ENCODE measurements at regions not wholly inside any gene's neighbourhood (a gene's known extent, or its start where the extent isn't known, plus 50 kb on each side); places are given as distances from the start of the nearest gene placed in this dataset.

DNA sequence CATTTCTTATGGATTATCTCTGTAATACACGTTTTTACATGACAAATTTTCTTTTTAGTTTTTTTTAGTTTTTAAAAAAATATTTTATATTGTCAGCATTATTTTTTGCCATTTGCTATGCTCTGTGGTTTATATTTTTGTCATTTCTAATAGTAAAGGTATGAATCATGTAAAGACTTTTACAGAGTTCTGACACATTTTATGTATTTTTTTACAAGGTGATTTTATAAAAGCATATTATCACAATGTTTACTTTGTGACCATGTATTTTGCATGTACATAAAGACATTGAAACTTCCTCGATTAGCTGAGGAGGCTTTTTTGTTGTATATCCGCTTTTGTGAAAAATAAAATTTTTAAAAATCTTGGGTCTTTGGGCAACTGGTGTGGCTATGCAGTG lies 1705.1 kb downstream of the PCDH7 start:
- Histone ChIP-seq H4K20me1 (ENCODE audit: insufficient read depth, low read length, poor library complexity, severe bottlenecking) (no peaks in the 10 kb centered on the region), H2AFZ (ENCODE audit: low read length) (no peak overlapping the region), H3K9me3 (ENCODE audit: insufficient read depth, low read depth, low read length) (no peaks in the 10 kb centered on the region), H3K4me1 (ENCODE audit: insufficient read depth, low read length, poor library complexity, severe bottlenecking) (no peaks in the 10 kb centered on the region), H3K9ac (ENCODE audit: low read depth, low read length, poor library complexity, severe bottlenecking) (no peak overlapping the region), H3K79me2 (ENCODE audit: insufficient read depth, low read length) (no peaks in the 10 kb centered on the region), H3K27me3 (ENCODE audit: insufficient read depth, low read length, poor library complexity, severe bottlenecking) (no peaks in the 10 kb centered on the region), H3K4me3 (ENCODE audit: low read length, poor library complexity, severe bottlenecking) (no peak overlapping the region), H3K9me2 (replicated peaks; ENCODE audit: low read depth, low read length) (no peaks in the 10 kb centered on the region), H3K36me3 (ENCODE audit: insufficient read depth, low read length) (no peaks in the 10 kb centered on the region), H3F3A (ENCODE audit: low read depth) (no peaks in the 10 kb centered on the region), H3K4me2 (ENCODE audit: low read depth, low read length, poor library complexity, severe bottlenecking) (no peak overlapping the region)
- TF ChIP-seq, protein P1, sequence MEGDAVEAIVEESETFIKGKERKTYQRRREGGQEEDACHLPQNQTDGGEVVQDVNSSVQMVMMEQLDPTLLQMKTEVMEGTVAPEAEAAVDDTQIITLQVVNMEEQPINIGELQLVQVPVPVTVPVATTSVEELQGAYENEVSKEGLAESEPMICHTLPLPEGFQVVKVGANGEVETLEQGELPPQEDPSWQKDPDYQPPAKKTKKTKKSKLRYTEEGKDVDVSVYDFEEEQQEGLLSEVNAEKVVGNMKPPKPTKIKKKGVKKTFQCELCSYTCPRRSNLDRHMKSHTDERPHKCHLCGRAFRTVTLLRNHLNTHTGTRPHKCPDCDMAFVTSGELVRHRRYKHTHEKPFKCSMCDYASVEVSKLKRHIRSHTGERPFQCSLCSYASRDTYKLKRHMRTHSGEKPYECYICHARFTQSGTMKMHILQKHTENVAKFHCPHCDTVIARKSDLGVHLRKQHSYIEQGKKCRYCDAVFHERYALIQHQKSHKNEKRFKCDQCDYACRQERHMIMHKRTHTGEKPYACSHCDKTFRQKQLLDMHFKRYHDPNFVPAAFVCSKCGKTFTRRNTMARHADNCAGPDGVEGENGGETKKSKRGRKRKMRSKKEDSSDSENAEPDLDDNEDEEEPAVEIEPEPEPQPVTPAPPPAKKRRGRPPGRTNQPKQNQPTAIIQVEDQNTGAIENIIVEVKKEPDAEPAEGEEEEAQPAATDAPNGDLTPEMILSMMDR (conservative IDR thresholded peaks at IDR 0.05; ENCODE audit: low read length), result no peak
- no peak for TF ChIP-seq EZH2phosphoT487 (IDR thresholded peaks at IDR 0.05; ENCODE audit: borderline replicate concordance)

DNA sequence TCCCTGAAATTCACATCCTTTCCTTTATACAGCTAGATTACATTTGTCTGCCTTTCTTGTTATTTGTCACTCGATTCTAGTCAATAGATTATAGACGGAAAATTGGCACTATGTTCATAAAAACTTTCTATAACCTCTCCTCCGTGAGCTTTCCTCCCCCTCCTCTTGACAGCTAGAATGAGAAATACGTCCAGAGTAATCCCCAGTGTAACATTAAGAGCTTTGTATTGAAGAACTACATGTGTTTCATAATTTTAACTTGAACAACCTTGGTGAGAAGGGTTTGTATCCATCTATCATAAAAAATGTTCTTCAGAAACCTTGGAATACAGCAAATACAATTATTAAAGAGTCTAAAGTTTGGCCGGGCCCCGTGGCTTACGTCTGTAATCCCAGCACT lies 1707.4 kb downstream of the PCDH7 start:
- Histone ChIP-seq H3K27me3 (ENCODE audit: insufficient read depth, low read length, poor library complexity, severe bottlenecking) (no peaks in the 10 kb centered on the region), H3K9me3 (ENCODE audit: insufficient read depth, low read depth, low read length) (no peaks in the 10 kb centered on the region), H3K9me2 (replicated peaks; ENCODE audit: low read depth, low read length) (no peaks in the 10 kb centered on the region), H3K79me2 (ENCODE audit: insufficient read depth, low read length) (no peaks in the 10 kb centered on the region), H2AFZ (ENCODE audit: low read length) (no peak overlapping the region), H3K4me3 (ENCODE audit: low read length, poor library complexity, severe bottlenecking) (no peak overlapping the region), H3K4me1 (ENCODE audit: insufficient read depth, low read length, poor library complexity, severe bottlenecking) (no peaks in the 10 kb centered on the region), H3K4me2 (ENCODE audit: low read depth, low read length, poor library complexity, severe bottlenecking) (no peak overlapping the region), H4K20me1 (ENCODE audit: insufficient read depth, low read length, poor library complexity, severe bottlenecking) (no peaks in the 10 kb centered on the region), H3K36me3 (ENCODE audit: insufficient read depth, low read length) (no peaks in the 10 kb centered on the region), H3F3A (ENCODE audit: low read depth) (no peaks in the 10 kb centered on the region), H3K9ac (ENCODE audit: low read depth, low read length, poor library complexity, severe bottlenecking) (no peak overlapping the region)
- no peak for TF ChIP-seq EZH2phosphoT487 (IDR thresholded peaks at IDR 0.05; ENCODE audit: borderline replicate concordance)
- TF ChIP-seq, protein P1 (conservative IDR thresholded peaks at IDR 0.05; ENCODE audit: low read length), result no peak

DNA sequence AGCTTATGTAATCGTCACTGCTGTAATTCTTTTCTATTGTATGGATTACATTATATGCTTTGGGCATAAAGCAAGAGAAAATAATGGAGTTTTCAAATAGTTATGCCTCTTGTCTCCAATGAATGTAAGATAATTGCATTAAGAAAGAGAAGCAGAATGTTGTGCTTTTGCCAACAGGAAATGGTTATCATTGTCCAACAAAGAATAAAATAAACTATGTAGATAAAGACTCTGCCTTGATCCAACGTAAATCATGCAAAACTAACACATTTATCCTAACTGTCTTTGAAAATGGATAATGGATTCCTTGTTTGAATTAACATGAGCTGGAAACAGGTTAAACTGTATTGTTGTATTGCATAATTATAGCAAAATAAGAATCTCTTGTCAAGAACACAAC lies 1709.0 kb downstream of the PCDH7 start:
- Histone ChIP-seq H3K36me3 (ENCODE audit: insufficient read depth, low read length) (no peaks in the 10 kb centered on the region), H3K9me2 (replicated peaks; ENCODE audit: low read depth, low read length) (no peaks in the 10 kb centered on the region)

More for the DNA sequence above, 1709.0 kb downstream of the PCDH7 start:
- H3K4me2 ChIP-seq (ENCODE audit: low read depth, low read length, poor library complexity, severe bottlenecking), result no peak overlapping the region
- H3K9me3 ChIP-seq (ENCODE audit: insufficient read depth, low read depth, low read length), result no peaks in the 10 kb centered on the region
- H3K79me2 ChIP-seq (ENCODE audit: insufficient read depth, low read length), result no peaks in the 10 kb centered on the region
- no peaks in the 10 kb centered on the region for H3F3A ChIP-seq (ENCODE audit: low read depth)
- no peak overlapping the region for H3K9ac ChIP-seq (ENCODE audit: low read depth, low read length, poor library complexity, severe bottlenecking)
- no peak overlapping the region for H2AFZ ChIP-seq (ENCODE audit: low read length)
- no peaks in the 10 kb centered on the region for H3K27me3 ChIP-seq (ENCODE audit: insufficient read depth, low read length, poor library complexity, severe bottlenecking)
- TF ChIP-seq, protein P1 (conservative IDR thresholded peaks at IDR 0.05; ENCODE audit: low read length), result no peak
- no peak for TF ChIP-seq EZH2phosphoT487 (IDR thresholded peaks at IDR 0.05; ENCODE audit: borderline replicate concordance)
- no peak overlapping the region for H3K4me3 ChIP-seq (ENCODE audit: low read length, poor library complexity, severe bottlenecking)
- H4K20me1 ChIP-seq (ENCODE audit: insufficient read depth, low read length, poor library complexity, severe bottlenecking), result no peaks in the 10 kb centered on the region
- H3K4me1 ChIP-seq (ENCODE audit: insufficient read depth, low read length, poor library complexity, severe bottlenecking), result no peaks in the 10 kb centered on the region

Data from Loucy (cell line).